ENCODE measurements at regions not wholly inside any gene's neighbourhood (a gene's known extent, or its start where the extent isn't known, plus 50 kb on each side); places are given as distances from the start of the nearest gene placed in this dataset.
A peak's percentile ranks its signal among the peaks of the same experiment; 100 is the strongest.

DNA sequence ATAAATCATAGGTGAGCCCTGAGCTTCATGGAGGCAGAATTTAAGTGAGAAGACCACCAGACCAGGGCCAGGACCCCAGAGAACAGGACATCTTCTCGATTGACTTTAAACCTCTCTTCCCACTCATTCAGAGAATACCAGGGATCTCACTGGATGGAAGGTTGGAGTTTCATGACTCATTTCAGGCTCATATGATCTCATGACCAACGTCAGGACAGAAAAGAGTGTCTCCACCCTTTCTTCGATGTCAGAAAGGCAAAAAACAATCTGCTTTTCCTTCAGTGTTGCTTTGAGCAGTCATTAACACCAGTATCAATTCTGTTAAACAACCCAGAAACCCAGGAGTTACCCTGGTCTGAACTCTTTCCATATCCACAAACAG is 361.0 kb downstream of the KLF12 start:
- BruUV-seq (replicated peaks), result no TSS peak
- Histone ChIP-seq H3K9me1 (ENCODE audit: insufficient read depth, low read length) (no peaks in the 10 kb centered on the region; the same call in 1 of the 2 replicates), H2BK120ac (ENCODE audit: low read depth, low read length) (no peak overlapping the region), H3K9me3 (ENCODE audit: control insufficient read depth, insufficient read depth, low read length) (no peaks in the 10 kb centered on the region), H3K27ac (ENCODE audit: insufficient read depth, low read length) (no peak overlapping the region), H3K14ac (replicated peaks; ENCODE audit: low read depth, low read length) (no peak overlapping the region), H4K20me1 (ENCODE audit: insufficient read depth, low read length) (no peaks in the 10 kb centered on the region), H3K4me1 (ENCODE audit: control insufficient read depth, insufficient read depth, low read length) (peaks cover 2% of the 10 kb centered on the region; the same call in 1 of the 2 replicates), H2BK5ac (ENCODE audit: low read depth, low read length, poor library complexity, severe bottlenecking) (no peak overlapping the region), H3K4me3 (ENCODE audit: insufficient read depth, low read depth, low read length) (no peak overlapping the region), H3K27me3 (ENCODE audit: control insufficient read depth, insufficient read depth, low read length) (no peaks in the 10 kb centered on the region), H4K91ac (ENCODE audit: insufficient read depth, low read depth, low read length) (no peak overlapping the region), H2AK9ac (replicated peaks; ENCODE audit: low read depth, low read length, poor library complexity) (no peak overlapping the region), H3K18ac (ENCODE audit: low read depth, low read length) (no peak overlapping the region), H3K9ac (ENCODE audit: low read depth, low read length) (no peak overlapping the region), H3K4me2 (ENCODE audit: low read depth, low read length) (no peak overlapping the region), H3K56ac (ENCODE audit: extremely low read depth, insufficient read depth, low read length) (no peak overlapping the region), H2BK20ac (ENCODE audit: low read depth, low read length) (no peak overlapping the region), H2AK5ac (ENCODE audit: low read depth, low read length) (no peak overlapping the region), H2BK15ac (ENCODE audit: low read depth, low read length) (no peak overlapping the region), H3K4ac (ENCODE audit: low read depth, low read length) (no peak overlapping the region), H3K23ac (ENCODE audit: low read depth, low read length) (no peak overlapping the region), H2AFZ (replicated peaks; ENCODE audit: low read length, poor library complexity) (no peak overlapping the region), H3K36me3 (ENCODE audit: control insufficient read depth, insufficient read depth, low read length) (no peaks in the 10 kb centered on the region), H3K79me1 (ENCODE audit: low read depth in 1 of 2, low read length in 2 of 2) (peaks cover 17 to 33% of the 10 kb centered on the region in 2 experiments; a peak in 3 of 4 replicates), H4K5ac (ENCODE audit: low read depth, low read length) (no peak overlapping the region), H4K8ac (ENCODE audit: low read depth in 2 of 2, low read length in 2 of 2) (no peak overlapping the region)
- intact Hi-C loops (cut with micrococcal nuclease), result no loop called here
- ChIA-PET CTCF (no interaction called here), POLR2A (ENCODE audit: unreplicated experiment) (no interaction called here)
- in situ Hi-C loops (cut with MboI; ENCODE audit: low sequenced_read_pairs), result loop anchor here (25.0 kb wide), 1 partner anchor 1439 kb away; no protein-coding TSS in a partner anchor
- WGBS, 2 experiments (ENCODE audit: extremely low coverage in 2 of 2, insufficient read length in 1 of 2), result 50% methylated on average over 1 of the region's 3 CpGs; no CpG with 5 or more reads in 1 of the 2 experiments
- TF ChIP-seq FOS (IDR thresholded peaks at IDR 0.05; ENCODE audit: low read depth, low read length), result no peak
- TF ChIP-seq MAZ (IDR thresholded peaks at IDR 0.05; ENCODE audit: borderline replicate concordance, low read depth, low read length), result no peak
- TF ChIP-seq NFE2L2 (IDR thresholded peaks at IDR 0.05; ENCODE audit: low read depth, low read length), result no peak
- TF ChIP-seq, protein P1, sequence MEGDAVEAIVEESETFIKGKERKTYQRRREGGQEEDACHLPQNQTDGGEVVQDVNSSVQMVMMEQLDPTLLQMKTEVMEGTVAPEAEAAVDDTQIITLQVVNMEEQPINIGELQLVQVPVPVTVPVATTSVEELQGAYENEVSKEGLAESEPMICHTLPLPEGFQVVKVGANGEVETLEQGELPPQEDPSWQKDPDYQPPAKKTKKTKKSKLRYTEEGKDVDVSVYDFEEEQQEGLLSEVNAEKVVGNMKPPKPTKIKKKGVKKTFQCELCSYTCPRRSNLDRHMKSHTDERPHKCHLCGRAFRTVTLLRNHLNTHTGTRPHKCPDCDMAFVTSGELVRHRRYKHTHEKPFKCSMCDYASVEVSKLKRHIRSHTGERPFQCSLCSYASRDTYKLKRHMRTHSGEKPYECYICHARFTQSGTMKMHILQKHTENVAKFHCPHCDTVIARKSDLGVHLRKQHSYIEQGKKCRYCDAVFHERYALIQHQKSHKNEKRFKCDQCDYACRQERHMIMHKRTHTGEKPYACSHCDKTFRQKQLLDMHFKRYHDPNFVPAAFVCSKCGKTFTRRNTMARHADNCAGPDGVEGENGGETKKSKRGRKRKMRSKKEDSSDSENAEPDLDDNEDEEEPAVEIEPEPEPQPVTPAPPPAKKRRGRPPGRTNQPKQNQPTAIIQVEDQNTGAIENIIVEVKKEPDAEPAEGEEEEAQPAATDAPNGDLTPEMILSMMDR (conservative IDR thresholded peaks at IDR 0.05; ENCODE audit: low read depth, low read length), result no peak
- TF ChIP-seq RCOR1 (IDR thresholded peaks at IDR 0.05; ENCODE audit: insufficient replicate concordance, low read length), result no peak
- no peak for TF ChIP-seq BHLHE40 (IDR thresholded peaks at IDR 0.05; ENCODE audit: low read depth, low read length)
- dilution Hi-C loops (cut with HindIII; ENCODE audit: low sequenced_read_pairs, unreplicated experiment), result no loop called here
- DNase-seq (peak; percentile 10), ATAC-seq (ENCODE audit: low read depth) (no peak)
